ENCODE measurements at regions not wholly inside any gene's neighbourhood (a gene's known extent, or its start where the extent isn't known, plus 50 kb on each side); places are given as distances from the start of the nearest gene placed in this dataset.

DNA sequence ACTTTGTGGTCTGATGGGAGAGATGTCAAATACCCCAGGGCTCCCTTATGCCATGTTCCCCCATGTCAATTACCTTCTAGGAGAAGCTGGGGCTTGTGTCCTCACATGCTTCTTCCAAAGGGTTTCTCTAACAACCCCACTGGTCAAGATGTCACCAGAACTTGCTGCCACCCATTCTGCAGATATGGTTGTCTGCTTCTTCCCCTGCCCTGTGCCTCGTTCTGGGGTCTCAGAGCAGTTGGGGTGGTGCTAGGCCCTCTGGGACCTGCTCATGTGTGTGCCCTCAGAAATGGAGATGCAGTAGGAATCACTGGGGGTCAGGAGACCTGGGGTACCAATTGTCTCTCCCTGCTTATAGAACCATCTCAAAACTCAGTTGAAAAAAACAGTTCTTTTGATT lies 268.6 kb downstream of the MYCN start:
- Mint-ChIP-seq H3K27me3 (no peaks in the 10 kb centered on the region), H3K4me1 (no peaks in the 10 kb centered on the region), H3K36me3 (no peaks in the 10 kb centered on the region), H3K4me3 (no peak overlapping the region), H3K27ac (no peak overlapping the region), H3K9me3 (peaks cover 3% of the 10 kb centered on the region)
- ATAC-seq (ENCODE audit: low read depth) = no peak
- POLR2A ChIA-PET = no interaction called here
- DNase-seq = no peak

DNA sequence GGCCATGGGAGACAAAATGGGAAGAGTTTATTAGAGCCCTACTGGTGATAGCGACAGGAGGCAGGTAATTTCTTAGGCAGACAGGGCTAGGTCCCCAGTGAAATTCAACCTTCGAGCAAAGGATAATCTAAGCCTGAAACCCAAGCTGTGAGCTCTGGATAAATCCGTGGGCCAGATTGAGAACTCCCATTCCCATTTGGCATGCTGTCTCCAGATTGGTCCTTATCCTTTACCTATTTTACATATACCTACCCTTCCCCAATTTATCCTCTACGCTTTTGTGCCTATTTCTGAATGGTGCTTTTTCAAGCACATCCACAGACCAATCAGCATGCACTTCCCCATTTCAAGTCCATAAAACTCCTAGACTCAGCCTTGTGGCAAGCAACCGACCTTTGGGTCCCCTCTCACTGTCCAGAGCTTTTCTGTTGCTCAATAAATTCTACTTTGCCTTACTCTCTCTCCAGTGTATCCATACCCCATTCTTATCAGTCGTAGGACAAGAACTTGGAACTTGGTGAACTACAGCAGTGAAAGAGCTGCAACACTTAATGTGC lies 268.0 kb downstream of the MYCN start:
- DNase-seq (no peak), ATAC-seq (ENCODE audit: low read depth) (no peak)
- Mint-ChIP-seq H3K27ac (no peak overlapping the region), H3K36me3 (no peaks in the 10 kb centered on the region), H3K27me3 (no peaks in the 10 kb centered on the region), H3K4me3 (no peak overlapping the region), H3K4me1 (no peaks in the 10 kb centered on the region), H3K9me3 (peaks cover 3% of the 10 kb centered on the region)
- POLR2A ChIA-PET = no interaction called here

DNA sequence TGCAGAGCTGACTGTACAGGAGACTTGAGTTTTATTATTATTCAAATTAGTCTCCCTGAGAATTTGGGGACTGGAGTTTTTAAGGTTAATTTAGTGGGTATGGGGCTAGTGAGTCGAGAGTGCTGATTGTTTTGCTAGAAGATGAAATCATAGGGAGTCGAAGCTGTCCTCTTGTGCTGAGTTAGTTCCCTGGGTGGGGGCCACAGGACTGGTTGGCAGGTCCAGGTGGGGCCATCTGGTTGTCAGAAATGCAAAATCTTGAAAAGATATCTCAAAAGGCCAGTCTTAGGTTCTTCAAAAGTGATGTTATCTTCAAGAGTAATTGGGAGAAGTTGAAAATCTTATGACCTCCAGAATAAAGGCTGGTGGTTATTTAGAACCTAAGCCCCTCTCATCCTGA lies 267.3 kb downstream of the MYCN start:
- Mint-ChIP-seq H3K36me3 (no peaks in the 10 kb centered on the region), H3K9me3 (peaks cover 3% of the 10 kb centered on the region), H3K27ac (no peak overlapping the region), H3K4me1 (no peaks in the 10 kb centered on the region), H3K4me3 (no peak overlapping the region), H3K27me3 (no peaks in the 10 kb centered on the region)
- no peak for ATAC-seq (ENCODE audit: low read depth)
- POLR2A ChIA-PET = no interaction called here
- no peak for DNase-seq

DNA sequence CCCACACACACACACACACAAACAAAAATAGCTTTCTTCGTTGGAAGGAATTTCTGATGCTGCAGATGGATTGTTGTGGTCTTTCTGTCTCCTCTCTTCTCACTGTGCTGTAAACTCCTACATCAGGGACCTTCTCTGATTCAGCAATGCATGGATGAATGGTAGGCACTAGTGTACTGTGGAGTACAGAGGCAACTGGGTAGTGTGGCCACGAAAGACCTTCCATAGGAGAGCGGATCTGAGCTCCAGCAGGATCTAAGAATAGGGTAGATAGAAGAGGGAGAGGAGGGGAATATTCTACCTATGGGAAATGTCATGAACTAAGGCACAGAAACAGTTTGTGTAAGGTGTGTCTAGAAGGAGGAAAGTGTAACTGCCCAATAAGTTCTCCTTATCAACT lies 266.8 kb downstream of the MYCN start:
- ATAC-seq (ENCODE audit: low read depth) (no peak), DNase-seq (no peak)
- H3K9me3 Mint-ChIP-seq = peaks cover 3% of the 10 kb centered on the region
- no peaks in the 10 kb centered on the region for H3K27me3 Mint-ChIP-seq
- H3K27ac Mint-ChIP-seq = no peak overlapping the region
- POLR2A ChIA-PET = no interaction called here
- H3K4me1 Mint-ChIP-seq = no peaks in the 10 kb centered on the region
- H3K4me3 Mint-ChIP-seq = no peak overlapping the region
- no peaks in the 10 kb centered on the region for H3K36me3 Mint-ChIP-seq

DNA sequence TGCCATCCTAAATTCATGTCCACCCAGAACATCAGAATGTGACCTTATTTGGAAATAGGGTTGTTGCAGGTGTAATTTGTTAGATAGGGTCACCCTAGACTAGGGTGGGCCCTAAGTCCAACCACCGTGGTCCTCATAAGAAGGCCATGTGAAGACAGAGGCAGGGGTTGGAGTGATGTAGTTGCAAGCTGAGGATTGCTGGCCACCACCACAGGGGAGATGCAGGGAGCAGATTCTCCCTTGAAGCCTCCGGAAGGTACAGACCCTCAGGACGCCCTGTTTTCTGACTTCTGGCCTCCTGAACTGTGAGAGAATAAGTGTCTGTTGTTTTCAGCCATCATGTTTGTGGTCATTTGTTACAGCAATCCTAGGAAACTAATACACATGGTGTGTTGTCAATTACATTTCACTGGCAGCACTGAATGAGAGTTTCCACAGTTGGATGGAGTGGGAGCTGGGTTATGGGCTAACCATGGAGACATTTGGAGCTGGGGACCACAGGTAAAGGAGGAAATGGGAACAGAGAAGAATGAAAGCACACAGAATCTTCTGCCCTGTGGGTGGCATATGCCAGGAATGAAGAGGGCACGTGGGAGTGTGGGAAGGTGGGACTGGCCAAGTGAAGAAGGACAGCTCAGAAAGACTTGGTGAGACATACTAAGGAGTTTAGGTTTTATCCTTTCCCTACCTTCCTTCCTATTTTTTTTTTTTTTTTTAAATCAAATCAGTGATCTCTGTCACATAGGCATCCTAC lies 266.0 kb downstream of the MYCN start:
- ATAC-seq (ENCODE audit: low read depth) (no peak), DNase-seq (no peak)
- H3K27ac Mint-ChIP-seq = no peak overlapping the region
- POLR2A ChIA-PET = no interaction called here
- H3K36me3 Mint-ChIP-seq = no peaks in the 10 kb centered on the region
- H3K4me3 Mint-ChIP-seq = no peak overlapping the region
- peaks cover 3% of the 10 kb centered on the region for H3K9me3 Mint-ChIP-seq
- H3K27me3 Mint-ChIP-seq = no peaks in the 10 kb centered on the region
- H3K4me1 Mint-ChIP-seq = no peaks in the 10 kb centered on the region

DNA sequence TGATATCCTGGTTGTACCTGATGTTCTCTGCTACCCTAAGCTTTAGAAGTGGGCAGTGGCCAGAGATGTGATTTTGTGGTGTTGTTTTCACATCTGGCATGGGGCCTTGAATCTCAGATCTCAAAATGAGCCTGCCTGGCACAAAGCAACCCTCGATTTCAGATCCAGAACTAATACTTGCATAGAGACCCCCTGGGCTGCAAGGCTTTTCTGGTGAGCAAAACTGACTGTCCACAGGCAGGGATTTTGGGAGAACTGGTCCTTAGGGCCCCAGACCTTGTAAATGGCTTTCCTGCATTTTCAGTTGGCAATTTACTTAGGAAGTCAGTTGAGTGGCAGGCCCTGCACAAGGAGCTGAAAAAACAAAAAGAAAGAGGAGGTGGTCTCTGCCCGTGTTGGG lies 265.3 kb downstream of the MYCN start:
- no peak for DNase-seq
- no peaks in the 10 kb centered on the region for H3K27me3 Mint-ChIP-seq
- ATAC-seq (ENCODE audit: low read depth) = no peak
- H3K4me3 Mint-ChIP-seq = no peak overlapping the region
- H3K9me3 Mint-ChIP-seq = peaks cover 3% of the 10 kb centered on the region
- no peaks in the 10 kb centered on the region for H3K36me3 Mint-ChIP-seq
- H3K4me1 Mint-ChIP-seq = no peaks in the 10 kb centered on the region
- no peak overlapping the region for H3K27ac Mint-ChIP-seq
- POLR2A ChIA-PET = no interaction called here

DNA sequence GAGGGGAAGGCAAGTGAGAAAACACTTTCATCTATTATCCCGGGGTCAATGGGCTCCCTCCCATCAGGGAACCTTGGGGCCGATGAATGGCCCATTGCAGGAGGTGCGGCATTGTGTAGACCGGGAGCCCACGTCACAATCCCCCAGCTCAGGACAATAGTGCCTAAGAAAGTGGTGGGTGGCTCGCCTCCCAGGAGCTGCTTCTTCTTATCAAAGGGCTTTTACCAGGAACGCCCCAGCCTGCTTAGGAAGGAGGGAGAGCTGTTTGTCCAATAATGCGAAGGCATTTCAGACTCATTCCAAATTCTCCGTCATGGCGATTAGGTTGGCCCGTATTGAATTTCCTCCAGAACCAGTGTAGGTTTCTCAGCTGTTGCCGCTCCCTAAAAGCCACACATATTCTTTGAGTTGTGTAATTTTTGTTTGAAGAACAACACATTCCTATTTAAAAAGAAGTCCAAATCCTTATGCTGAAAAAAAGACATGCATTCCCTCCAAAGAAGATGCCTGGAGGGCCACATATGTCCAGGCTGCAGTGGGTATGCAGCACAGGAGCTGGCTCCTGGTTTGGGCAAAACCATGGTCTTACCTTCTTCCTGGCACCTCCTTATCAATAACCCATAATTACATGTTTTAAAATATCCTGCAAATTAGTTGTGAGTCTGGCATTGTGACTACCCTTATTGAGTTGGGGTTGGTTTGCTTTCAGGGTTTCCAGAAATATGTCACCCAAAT lies 264.7 kb downstream of the MYCN start:
- H3K9me3 Mint-ChIP-seq = peaks cover 3% of the 10 kb centered on the region
- H3K27ac Mint-ChIP-seq = no peak overlapping the region
- H3K4me3 Mint-ChIP-seq = no peak overlapping the region
- no peaks in the 10 kb centered on the region for H3K36me3 Mint-ChIP-seq
- DNase-seq (no peak), ATAC-seq (ENCODE audit: low read depth) (no peak)
- POLR2A ChIA-PET = no interaction called here
- no peaks in the 10 kb centered on the region for H3K4me1 Mint-ChIP-seq
- no peaks in the 10 kb centered on the region for H3K27me3 Mint-ChIP-seq

DNA sequence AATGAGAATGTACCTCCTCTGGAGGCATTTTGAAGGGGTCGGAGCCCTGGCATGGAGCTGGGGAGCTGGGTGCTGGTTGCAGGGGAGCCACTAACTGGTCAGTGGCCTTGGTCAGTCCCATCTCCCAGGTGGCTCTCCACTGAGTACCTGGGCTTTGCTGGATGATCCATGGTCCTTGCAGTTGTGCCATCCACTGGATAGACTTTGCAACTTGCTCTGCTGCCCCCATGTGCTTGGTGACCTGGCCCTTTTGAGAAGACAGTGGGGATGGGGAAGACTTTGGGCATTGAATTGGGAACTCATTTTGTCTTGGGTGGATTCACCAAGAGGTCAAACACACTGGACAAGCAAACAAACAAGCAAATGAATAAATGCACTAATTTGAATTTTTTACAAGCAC lies 263.9 kb downstream of the MYCN start:
- no peak overlapping the region for H3K27ac Mint-ChIP-seq
- no peak overlapping the region for H3K4me3 Mint-ChIP-seq
- POLR2A ChIA-PET = no interaction called here
- no peaks in the 10 kb centered on the region for H3K4me1 Mint-ChIP-seq
- no peaks in the 10 kb centered on the region for H3K27me3 Mint-ChIP-seq
- H3K36me3 Mint-ChIP-seq = no peaks in the 10 kb centered on the region
- no peak for ATAC-seq (ENCODE audit: low read depth)
- DNase-seq = no peak
- H3K9me3 Mint-ChIP-seq = peaks cover 3% of the 10 kb centered on the region

DNA sequence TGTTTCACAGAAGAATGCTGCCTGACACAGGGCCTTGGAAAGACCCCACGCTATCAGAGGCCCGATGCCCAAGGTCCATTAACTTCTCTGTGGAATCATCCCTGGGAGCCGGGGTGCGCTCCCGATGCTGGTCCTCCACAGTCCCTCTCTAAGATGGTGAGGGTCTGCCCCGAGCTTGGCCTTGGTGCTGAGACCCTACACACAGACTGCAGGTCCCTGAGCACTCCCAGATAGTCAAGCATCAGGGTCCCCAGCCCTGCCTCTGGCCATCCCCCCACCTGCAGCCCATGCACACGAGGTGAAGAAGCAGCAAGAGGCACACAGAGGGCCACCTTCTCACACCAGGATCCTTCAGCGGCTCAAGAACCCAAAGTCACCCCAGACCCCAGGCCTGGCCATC lies 263.3 kb downstream of the MYCN start:
- POLR2A ChIA-PET = no interaction called here
- Mint-ChIP-seq H3K27ac (no peak overlapping the region), H3K9me3 (peaks cover 3% of the 10 kb centered on the region), H3K36me3 (no peaks in the 10 kb centered on the region), H3K4me1 (no peaks in the 10 kb centered on the region), H3K27me3 (no peaks in the 10 kb centered on the region), H3K4me3 (no peak overlapping the region)
- ATAC-seq (ENCODE audit: low read depth) = no peak
- DNase-seq = no peak

DNA sequence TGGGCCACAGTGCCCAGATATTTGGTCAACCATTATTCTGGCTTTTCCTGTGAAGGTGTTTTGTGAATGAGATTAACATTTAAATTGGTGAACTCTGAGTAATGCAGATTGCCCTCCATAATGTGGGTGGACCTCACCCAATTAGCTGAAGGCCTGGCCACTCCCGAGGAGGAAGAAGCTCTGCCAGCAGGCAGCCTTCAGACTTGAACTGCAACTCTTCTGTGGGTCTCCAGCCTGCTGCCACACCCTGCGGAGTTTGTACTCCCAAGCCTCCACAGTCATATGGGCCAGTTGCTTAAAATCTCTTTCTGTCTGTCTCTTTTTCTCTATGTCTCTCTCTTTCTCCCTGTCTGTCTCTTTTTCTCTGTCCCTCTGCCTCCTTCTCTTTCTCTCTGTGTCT lies 262.7 kb downstream of the MYCN start:
- Mint-ChIP-seq H3K4me3 (no peak overlapping the region), H3K4me1 (no peaks in the 10 kb centered on the region), H3K27ac (no peak overlapping the region), H3K36me3 (no peaks in the 10 kb centered on the region), H3K27me3 (no peaks in the 10 kb centered on the region), H3K9me3 (no peaks in the 10 kb centered on the region)
- no peak for DNase-seq
- POLR2A ChIA-PET = no interaction called here
- ATAC-seq (ENCODE audit: low read depth) = no peak

DNA sequence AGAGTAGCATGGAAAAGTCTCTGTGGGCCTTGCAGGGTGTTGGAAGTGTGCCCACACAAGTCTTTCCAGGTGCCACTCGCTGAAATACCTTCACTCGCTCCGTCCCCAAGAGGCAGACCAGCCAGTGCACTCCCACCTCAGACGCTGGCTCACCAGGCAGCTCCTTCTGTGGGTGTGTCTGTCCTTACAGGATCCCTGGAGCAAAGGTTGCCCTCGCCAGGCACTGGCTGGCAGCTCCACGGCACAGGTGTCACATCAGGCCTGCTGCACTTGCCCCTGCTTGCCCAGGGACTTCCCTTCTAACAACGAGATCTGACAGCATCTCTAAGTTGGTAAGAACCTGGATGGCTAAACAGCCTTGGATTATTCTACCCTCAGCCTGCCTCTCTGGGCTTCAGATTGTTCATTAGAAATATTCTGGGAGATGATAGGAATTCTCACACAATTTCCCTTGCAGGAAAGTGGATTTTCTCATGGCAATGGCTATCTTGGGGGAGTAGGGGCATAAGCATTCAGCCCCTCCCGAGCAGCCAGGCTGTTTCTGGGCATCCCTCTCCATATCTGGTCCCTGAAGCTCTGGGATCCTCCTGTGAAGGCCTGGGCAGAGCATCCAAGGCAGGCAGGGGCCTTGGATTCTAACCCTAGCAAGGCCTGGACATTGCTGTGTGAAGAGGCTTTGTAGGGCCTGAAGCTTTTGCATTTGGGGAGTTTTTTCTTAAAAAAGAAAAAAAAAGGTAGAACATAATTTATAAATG lies 262.1 kb downstream of the MYCN start:
- no peaks in the 10 kb centered on the region for H3K9me3 Mint-ChIP-seq
- H3K4me3 Mint-ChIP-seq = no peak overlapping the region
- no peaks in the 10 kb centered on the region for H3K36me3 Mint-ChIP-seq
- H3K4me1 Mint-ChIP-seq = no peaks in the 10 kb centered on the region
- ATAC-seq (ENCODE audit: low read depth) (no peak), DNase-seq (no peak)
- no peaks in the 10 kb centered on the region for H3K27me3 Mint-ChIP-seq
- no peak overlapping the region for H3K27ac Mint-ChIP-seq
- POLR2A ChIA-PET = no interaction called here

DNA sequence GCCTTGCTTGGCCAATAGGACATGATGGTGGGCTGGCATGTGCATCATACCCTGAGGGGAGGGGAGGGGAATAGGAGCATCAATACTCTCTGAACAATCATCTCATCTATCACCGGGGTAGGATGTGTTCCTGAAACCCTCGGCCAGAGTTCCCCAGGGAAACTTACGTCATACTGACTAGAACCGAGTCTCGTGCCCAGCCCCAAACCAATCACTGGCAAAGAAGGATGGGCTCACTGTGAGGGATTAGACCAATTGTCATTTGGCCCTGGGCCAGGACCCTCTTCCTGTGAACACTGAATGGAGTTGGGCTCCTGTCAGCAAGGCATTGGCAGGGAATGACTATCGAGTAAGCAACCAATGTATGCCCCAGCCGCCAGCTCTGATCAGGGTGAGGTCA lies 261.5 kb downstream of the MYCN start:
- DNase-seq = no peak
- H3K4me1 Mint-ChIP-seq = no peaks in the 10 kb centered on the region
- no peak overlapping the region for H3K27ac Mint-ChIP-seq
- POLR2A ChIA-PET = no interaction called here
- no peaks in the 10 kb centered on the region for H3K9me3 Mint-ChIP-seq
- no peak for ATAC-seq (ENCODE audit: low read depth)
- no peak overlapping the region for H3K4me3 Mint-ChIP-seq
- no peaks in the 10 kb centered on the region for H3K36me3 Mint-ChIP-seq
- no peaks in the 10 kb centered on the region for H3K27me3 Mint-ChIP-seq

DNA sequence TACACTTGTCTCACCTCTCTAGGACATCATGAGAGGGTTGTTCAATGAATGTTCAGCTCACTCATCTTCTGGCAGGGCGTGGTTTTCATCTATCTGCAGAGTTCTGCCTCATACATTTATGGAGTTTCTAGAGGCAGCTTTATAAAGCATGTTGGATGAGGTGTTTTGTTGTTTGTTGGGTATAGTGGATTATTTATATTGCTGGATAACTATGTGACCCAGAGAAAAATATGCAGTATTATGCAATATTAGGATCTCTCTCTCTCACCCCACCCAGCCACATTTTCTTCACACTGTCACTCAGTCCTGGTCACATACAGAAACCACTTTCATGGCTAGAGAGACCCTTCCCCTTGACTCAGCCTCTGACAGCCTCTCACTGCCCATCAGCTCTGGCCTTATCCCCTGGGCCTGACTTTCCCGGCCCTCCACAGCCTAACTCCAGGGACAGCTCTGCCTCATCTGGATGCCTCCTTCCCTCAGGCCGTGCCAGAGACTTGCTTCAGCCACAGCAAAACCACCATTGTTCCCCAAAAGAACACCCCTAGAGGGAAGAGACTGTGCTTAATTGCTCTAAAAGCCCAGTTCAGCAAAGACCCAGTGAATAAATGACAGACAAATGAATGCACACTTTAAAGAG lies 260.3 kb downstream of the MYCN start:
- Mint-ChIP-seq H3K27ac (no peak overlapping the region), H3K4me3 (no peak overlapping the region), H3K4me1 (no peaks in the 10 kb centered on the region), H3K27me3 (no peaks in the 10 kb centered on the region), H3K36me3 (no peaks in the 10 kb centered on the region), H3K9me3 (no peaks in the 10 kb centered on the region)
- DNase-seq (no peak), ATAC-seq (ENCODE audit: low read depth) (no peak)
- POLR2A ChIA-PET = no interaction called here

All from activated naive CD8-positive, alpha-beta T cell treated with anti-CD3 and anti-CD28 coated beads, Interleukin-2, amount 10 ng/mL, durations not matched to agents 7 days and 5 days (primary cell).